Lower leg skin (tissue), 4 donors: ENCODE measurements at regions not wholly inside any gene's neighbourhood (a gene's known extent, or its start where the extent isn't known, plus 50 kb on each side); places are given as distances from the start of the nearest gene placed in this dataset.
"Not testable (repeated sequence)": the region's sequence is repeated elsewhere in the genome, so short reads cannot be mapped to it uniquely, and the experiment has no call there.

Experiments used
- DNase-seq, 2 donors: peaks; one replicate each; pipeline ENCODE4 v3.0.0-alpha.2; 2019; ENCODE audit warnings: low spot score in 2 of 2
- H3K4me3 ChIP-seq: fragments of 200-600 bp; sonication (generic); 2 replicates; pipeline ENCODE4 v1.5.1; 2017; ENCODE audit warnings: mild to moderate bottlenecking, low read depth; ENCODE audit not compliant: poor library complexity, severe bottlenecking
- CTCF ChIP-seq, 3 donors: fragments of 450-650 bp; IDR thresholded peaks; one replicate each; pipeline ENCODE4 v1.5.1; 2016; ENCODE audit warnings: antibody characterized with exemption in 3 of 3, mild to moderate bottlenecking in 3 of 3, moderate library complexity in 2 of 3
- POLR2A ChIP-seq, 2 donors: fragments of 450-650 bp; IDR thresholded peaks; one replicate each; pipeline ENCODE4 v1.6.1; 2016 to 2017; ENCODE audit warnings: antibody characterized with exemption in 2 of 2, mild to moderate bottlenecking in 1 of 2, moderate library complexity in 1 of 2
- WGBS, 2 donors: methylation state at CpG; one replicate each; pipeline ENCODE4 v1.1.5; 2018; 5-methylcytosine and 5-hydroxymethylcytosine counted together
- intact Hi-C: fragments of 100-400 bp; cut with DNase I; formaldehyde crosslinking; loops from one replicate; pipeline ENCODE4 v1.15.0; 2023; ENCODE audit warnings: low total_unique reads

GRCh38 chr13:44053208-44053607, 173.5 kb downstream of the LACC1 start:
- no peak for TF ChIP-seq CTCF (IDR thresholded peaks at IDR 0.05)
- no peak for TF ChIP-seq POLR2A (IDR thresholded peaks at IDR 0.05)
- intact Hi-C loops, result loop anchor here (5.0 kb wide), 1 partner anchor 389 kb away; no protein-coding TSS in a partner anchor

DNA sequence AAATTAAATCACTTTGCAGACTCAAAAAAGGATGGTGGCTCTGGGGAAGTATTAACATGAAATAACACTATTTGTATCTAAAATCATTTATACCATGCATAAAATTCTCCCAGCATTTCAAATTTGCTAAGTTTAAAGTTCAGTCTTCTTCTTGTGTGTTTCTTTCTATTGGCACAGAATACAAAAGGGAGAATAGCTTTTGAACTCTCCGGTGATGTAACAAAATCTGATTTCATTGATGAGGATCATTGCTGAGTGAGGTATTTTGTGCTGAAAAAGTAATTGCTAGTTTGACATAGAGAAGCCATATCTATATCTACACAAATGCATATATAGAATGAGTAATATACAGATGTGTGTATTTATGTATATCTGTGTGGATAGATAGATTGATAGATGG, 174.8 kb downstream of the LACC1 start:
- intact Hi-C loops, result loop anchor here (5.0 kb wide), 1 partner anchor 388 kb away; no protein-coding TSS in a partner anchor
- TF ChIP-seq CTCF (IDR thresholded peaks at IDR 0.05), result no peak
- TF ChIP-seq POLR2A (IDR thresholded peaks at IDR 0.05), result no peak
- 98% methylated on average over 1 of the region's 1 CpG for WGBS, 2 donors
- H3K4me3 ChIP-seq, result no peak overlapping the region
- DNase-seq, result no peak

More at GRCh38 chr13:44053208-44053607, 173.5 kb downstream of the LACC1 start:
- WGBS, 2 donors, result 48 to 67% methylated on average over 5 of the region's 5 CpGs
- no peak for DNase-seq
- no peak overlapping the region for H3K4me3 ChIP-seq

DNA sequence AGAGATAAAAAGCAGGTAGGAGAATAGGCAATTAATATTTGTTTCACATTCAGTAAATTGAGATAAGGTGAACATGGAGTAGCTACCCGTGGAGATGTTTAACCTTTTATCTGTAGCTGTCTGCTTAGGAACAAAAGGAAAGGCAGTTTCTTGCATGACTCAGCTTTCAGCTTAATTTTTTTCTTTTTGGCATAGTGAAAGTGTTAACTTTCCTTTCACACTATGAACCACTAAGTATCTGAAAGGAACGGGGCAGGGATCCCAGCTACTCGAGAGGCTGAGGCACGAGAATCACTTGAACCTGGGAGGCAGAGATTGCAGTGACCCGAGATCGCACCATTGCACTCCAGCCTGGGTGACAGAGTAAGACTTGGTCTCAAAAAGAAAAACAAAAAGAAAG, 176.0 kb downstream of the LACC1 start:
- intact Hi-C loops, DNase-seq, H3K4me3 ChIP-seq: not testable (repeated sequence)
- 49 to 57% methylated on average over 6 of the region's 6 CpGs for WGBS, 2 donors

- intact Hi-C loops, result no loop called here
- H3K4me3 ChIP-seq, result no peak overlapping the region
- DNase-seq, result no peak
- TF ChIP-seq CTCF (IDR thresholded peaks at IDR 0.05) (no peak), POLR2A (IDR thresholded peaks at IDR 0.05) (no peak)
- WGBS, 2 donors, result 74 to 81% methylated on average over 4 of the region's 4 CpGs
These were observed 178.4 kb downstream of the LACC1 start for GRCh38 chr13:44058067-44058466.

GRCh38 chr13:44058624-44059215, 179.0 kb downstream of the LACC1 start:
- no peak for TF ChIP-seq POLR2A (IDR thresholded peaks at IDR 0.05)
- no peak for TF ChIP-seq CTCF (IDR thresholded peaks at IDR 0.05)

GRCh38 chr13:44061876-44062275, 182.2 kb downstream of the LACC1 start:
- DNase-seq, result no peak
- TF ChIP-seq POLR2A (IDR thresholded peaks at IDR 0.05), result no peak
- no peak for TF ChIP-seq CTCF (IDR thresholded peaks at IDR 0.05)
- WGBS, 2 donors, result 88 to 93% methylated on average over 3 of the region's 3 CpGs
- no peak overlapping the region for H3K4me3 ChIP-seq
- intact Hi-C loops, result no loop called here

More at GRCh38 chr13:44058624-44059215, 179.0 kb downstream of the LACC1 start:
- H3K4me3 ChIP-seq, result no peak overlapping the region
- intact Hi-C loops, result no loop called here
- WGBS, 2 donors, result 38 to 40% methylated on average over 1 of the region's 1 CpG
- DNase-seq, result no peak
